Skin epidermis (tissue), 12 donors: ENCODE measurements at regions not wholly inside any gene's neighbourhood (a gene's known extent, or its start where the extent isn't known, plus 50 kb on each side); places are given as distances from the start of the nearest gene placed in this dataset.
"Not testable (repeated sequence)": the region's sequence is repeated elsewhere in the genome, so short reads cannot be mapped to it uniquely, and the experiment has no call there.

ENCODE experiments used
- H3K27ac ChIP-seq, 21 experiments: fragments of 200-600 bp; sonication (generic) in 11 of 21; one replicate each; pipeline ENCODE4 v1.5.0; 2020; ENCODE audit warnings: mild to moderate bottlenecking in 3 of 21, inconsistent platforms in 2 of 21, moderate library complexity in 2 of 21
- H3K4me3 ChIP-seq, 7 experiments: fragments of 200-600 bp; sonication (generic) in 2 of 7; one replicate each; pipeline ENCODE4 v1.5.0; 2020; ENCODE audit warnings: inconsistent platforms in 2 of 7, mild to moderate bottlenecking in 2 of 7, moderate library complexity in 1 of 7

GRCh38 chr22:27317971-27318428, 483.6 kb downstream of the MN1 start:
- Histone ChIP-seq H3K27ac (no peak overlapping the region), H3K4me3 (no peak overlapping the region)

DNA sequence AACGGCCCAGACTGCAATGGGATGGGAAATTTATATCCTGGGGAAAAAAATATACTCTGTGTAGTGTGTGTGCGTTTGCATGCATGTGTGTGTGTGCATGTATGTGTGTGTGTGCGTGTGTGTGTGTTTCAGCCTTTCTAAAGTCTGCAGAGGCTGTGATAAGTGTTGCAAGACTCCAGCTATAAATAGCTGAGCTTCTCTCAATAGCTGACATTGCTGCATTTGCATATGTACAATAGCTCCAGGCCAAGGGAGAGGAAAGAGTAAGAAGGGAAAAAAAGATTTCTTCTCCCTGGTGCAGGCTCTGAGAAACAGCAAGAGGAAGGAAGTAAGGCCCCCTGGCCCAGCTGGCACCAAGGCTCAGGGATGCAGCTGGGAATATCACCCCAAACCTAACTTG, 483.0 kb downstream of the MN1 start:
- no peak overlapping the region for H3K4me3 ChIP-seq
- H3K27ac ChIP-seq: no peak overlapping the region

DNA sequence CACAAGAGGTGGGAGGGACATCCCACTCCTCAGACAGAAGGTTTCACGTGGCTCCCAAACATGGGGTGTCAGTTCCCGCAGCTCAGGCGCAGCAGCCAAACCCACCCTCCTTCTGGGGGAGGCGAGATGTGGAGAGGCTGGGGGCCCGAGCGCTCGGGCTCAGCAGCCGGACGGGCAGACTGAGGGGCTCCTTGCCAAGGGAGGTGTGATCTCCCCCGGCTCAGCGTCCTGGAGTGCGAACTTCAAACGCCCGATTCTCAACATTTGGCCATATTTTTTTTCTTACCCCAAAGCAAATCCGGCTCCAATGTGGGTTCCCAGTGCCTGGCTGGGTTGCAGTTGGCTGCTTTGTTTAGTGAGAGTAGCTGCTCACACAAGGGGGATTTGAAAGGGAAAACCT, 477.9 kb downstream of the MN1 start:
- Histone ChIP-seq H3K4me3 (no peak overlapping the region), H3K27ac (no peak overlapping the region)

DNA sequence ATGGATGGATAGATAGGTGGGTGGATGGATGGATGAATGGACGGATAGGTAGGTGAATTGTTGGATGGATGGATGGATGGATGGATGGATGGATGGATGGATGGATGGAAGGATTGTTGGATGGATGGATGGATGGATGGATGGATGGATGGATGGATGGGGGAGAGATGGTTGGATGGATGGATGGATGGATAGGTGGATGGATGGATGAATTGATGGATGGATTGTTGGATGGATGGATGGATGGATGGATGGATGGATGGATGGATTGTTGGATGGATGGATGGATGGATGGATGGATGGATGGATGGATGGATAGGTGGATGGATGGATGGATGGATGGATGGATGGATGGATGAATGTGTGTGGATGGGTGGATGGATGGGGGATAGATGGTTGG, 476.6 kb downstream of the MN1 start:
- H3K4me3 ChIP-seq, H3K27ac ChIP-seq: not testable (repeated sequence)

GRCh38 chr22:27327497-27327896, 474.1 kb downstream of the MN1 start:
- H3K4me3 ChIP-seq: no peak overlapping the region
- no peak overlapping the region for H3K27ac ChIP-seq

- Histone ChIP-seq H3K27ac (no peak overlapping the region), H3K4me3 (no peak overlapping the region)
Observed at GRCh38 chr22:27327981-27328721, 473.4 kb downstream of the MN1 start.

DNA sequence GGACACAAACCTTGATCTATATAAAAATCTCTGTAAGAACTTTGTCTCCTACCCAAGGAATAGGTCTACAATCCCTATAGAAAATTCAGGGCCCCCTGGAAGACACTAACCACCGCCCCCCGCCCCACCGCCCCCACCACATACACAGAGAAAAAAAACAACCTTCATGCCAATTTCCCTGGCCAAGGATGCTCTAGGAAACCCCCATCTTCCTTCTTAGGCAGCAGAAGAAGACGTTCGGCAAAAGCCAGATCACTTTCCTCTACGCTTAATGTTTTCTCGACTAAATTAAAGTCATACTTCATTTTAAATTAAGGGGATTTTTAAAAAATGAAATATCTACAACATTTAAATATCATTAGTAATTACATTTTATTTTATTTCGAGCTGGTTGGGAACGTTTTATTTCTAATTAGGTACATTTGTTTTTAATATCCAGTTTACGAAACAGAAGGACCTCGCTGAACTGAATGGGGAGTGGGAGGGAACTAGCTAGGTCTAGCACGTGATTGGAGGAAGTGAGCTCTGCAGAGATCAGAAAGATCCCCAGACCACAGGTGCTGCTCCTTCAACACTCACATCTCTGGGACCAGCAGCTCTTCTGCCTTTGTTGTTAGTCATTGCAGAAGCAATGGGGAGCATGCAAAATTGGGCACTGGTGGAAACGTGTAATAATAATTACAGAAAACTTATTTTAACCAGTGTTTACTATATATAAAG, 472.3 kb downstream of the MN1 start:
- H3K4me3 ChIP-seq: no peak overlapping the region
- H3K27ac ChIP-seq: no peak overlapping the region

DNA sequence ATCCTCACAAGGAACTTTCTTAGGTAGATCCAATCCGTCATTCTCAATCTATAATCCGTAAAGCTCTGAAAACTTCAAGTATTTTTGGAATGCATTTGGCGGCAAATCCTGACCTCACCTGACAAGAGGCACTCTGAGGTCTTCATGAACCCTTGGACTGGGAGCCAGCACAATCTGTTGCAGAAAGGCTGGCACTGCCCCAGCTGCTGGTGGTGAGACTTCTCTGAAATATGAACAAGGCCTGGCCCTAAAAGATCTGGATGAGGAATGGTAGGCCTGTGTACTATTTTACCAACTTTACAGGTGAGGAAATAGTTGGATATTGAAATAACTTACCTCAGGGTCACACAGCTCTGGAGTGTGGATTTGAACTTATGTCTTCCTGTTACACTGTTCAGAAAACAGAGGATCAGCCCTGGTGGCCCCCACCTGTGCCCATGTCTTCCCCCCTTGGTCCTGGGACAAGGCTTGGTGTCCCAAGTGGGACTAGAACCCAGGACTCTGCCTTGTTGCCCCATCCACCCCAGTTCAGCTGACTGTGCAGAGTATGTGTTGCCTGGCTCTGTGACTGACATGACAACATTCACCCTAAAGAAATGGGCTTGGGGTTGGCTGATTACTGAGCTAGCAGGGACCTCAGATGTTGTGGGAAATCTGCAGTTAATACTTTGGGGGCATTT, 471.4 kb downstream of the MN1 start:
- no peak overlapping the region for H3K27ac ChIP-seq

DNA sequence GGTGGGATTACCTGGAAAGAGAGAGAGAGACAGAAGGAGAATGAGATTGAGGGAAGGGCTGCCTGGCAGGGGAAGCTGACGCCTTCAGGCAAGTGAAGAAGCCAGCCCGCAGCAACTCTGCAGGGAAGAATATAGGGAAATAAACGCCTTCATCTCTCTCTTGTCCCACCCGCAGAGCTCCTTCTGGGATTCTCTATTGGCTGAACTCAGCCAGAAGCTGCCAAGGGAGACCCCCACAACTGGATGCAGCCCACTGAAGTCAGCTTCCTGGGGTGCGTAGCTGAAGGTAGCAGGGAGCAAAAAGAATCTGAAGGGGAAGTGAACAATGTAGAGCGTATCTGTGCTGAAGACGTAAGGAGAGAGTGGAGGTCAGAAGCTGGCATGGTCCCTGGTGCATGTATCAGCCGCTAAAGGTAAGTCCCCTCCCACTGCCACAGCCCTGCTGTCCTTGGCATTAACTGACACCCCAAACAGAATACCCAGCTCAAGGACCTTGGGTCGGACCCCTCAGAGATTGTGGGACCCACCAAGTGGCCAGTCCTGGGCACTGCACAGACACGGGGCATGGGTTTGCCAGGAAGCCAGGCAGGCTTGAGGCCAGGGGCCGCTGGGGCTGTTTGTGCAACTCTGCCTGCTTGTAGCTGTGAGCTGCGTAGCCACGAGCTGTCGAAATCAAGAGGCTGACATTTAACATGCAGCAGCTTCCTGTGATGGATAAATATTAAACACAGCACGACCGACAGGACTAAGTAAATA, 469.9 kb downstream of the MN1 start:
- no peak overlapping the region for H3K4me3 ChIP-seq
- no peak overlapping the region for H3K27ac ChIP-seq

More for the DNA sequence above, 471.4 kb downstream of the MN1 start:
- no peak overlapping the region for H3K4me3 ChIP-seq

GRCh38 chr22:27335102-27335660, 466.4 kb downstream of the MN1 start:
- no peak overlapping the region for H3K4me3 ChIP-seq
- H3K27ac ChIP-seq: no peak overlapping the region

- H3K4me3 ChIP-seq: no peak overlapping the region
- no peak overlapping the region for H3K27ac ChIP-seq
Observed at GRCh38 chr22:27336151-27337090, 465.1 kb downstream of the MN1 start.

- Histone ChIP-seq H3K27ac (no peak overlapping the region), H3K4me3 (no peak overlapping the region)
Observed at GRCh38 chr22:27337676-27338075, 463.9 kb downstream of the MN1 start.

DNA sequence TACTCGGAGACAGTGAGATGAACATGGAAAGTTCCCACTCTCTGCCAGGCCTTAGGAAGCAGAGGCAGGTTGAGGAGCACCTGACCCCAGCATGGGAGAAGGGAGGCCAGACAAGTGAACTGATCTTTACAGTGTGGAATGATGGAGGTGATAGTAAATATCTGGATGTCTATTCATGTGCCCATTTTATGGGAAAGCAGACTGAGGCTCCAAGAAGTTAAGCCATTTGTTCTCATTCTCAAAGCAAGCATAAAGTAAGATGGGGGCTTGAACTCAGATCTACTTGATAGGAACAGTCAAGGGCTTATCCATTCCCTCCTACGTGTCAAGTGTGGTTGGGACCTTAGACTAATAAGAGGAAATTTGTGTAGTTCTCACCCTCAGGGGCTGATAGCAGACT, 461.5 kb downstream of the MN1 start:
- no peak overlapping the region for H3K27ac ChIP-seq
- H3K4me3 ChIP-seq: no peak overlapping the region

GRCh38 chr22:27344546-27344945, 457.0 kb downstream of the MN1 start:
- no peak overlapping the region for H3K4me3 ChIP-seq
- H3K27ac ChIP-seq: no peak overlapping the region

DNA sequence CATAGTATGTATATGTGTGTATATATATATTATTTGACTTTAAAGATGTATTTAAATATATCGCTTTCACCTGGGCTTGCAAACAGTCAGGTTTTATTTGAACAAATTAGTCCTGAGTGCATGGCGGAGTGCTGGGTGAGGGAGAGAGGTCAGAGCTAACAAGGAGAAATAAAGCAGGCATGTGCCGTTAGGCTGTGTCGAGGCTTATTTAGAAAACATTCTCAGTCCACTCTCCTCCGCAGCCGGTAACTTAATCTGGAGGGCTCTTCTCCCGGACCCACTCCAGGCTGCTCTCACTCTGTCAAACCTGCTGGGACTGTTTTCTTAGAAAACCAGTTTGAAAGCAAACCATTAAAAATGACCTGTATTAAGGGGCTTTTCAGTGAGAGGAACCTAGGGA, 455.9 kb downstream of the MN1 start:
- Histone ChIP-seq H3K27ac (no peak overlapping the region), H3K4me3 (no peak overlapping the region)

- Histone ChIP-seq H3K27ac (no peak overlapping the region), H3K4me3 (no peak overlapping the region)
Observed at GRCh38 chr22:27347951-27348350, 453.6 kb downstream of the MN1 start.

DNA sequence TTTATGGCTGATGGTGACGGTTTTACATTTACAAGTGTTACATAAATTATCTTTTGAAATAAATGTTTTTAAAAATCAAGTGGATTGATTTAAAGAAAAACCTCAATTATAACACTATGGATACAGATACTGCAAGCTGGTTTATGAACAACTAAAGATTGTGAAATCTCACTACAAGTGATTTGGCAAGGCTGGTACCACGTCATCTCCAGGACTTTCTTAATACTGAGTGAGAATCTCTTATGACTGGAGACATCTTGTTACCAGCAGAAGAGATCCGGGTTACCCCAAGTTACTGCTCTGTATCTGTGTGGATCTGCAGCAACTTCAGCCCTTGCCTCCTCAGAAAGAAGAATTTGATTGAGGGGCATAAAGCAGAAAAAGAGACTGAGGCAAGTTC, 452.9 kb downstream of the MN1 start:
- Histone ChIP-seq H3K27ac (no peak overlapping the region), H3K4me3 (no peak overlapping the region)

DNA sequence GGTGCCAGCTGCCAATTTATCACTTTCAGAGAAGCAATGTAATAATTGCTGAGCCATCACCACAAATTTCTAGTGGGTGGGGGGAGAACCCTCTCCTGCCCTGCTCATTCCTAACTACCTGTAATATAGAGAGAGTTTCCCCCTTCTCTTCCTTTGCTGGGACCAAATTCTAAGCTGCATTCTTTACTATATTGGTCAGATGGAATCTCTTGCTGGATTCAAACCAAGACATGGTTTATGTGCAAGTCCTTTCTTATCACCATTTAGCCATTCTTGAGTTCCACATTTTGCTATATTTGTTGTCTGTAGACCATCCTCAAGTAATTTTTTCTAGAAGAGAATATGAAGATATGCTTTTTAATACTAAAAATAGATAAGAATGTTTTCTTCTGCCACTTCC, 452.1 kb downstream of the MN1 start:
- H3K4me3 ChIP-seq: no peak overlapping the region
- no peak overlapping the region for H3K27ac ChIP-seq

DNA sequence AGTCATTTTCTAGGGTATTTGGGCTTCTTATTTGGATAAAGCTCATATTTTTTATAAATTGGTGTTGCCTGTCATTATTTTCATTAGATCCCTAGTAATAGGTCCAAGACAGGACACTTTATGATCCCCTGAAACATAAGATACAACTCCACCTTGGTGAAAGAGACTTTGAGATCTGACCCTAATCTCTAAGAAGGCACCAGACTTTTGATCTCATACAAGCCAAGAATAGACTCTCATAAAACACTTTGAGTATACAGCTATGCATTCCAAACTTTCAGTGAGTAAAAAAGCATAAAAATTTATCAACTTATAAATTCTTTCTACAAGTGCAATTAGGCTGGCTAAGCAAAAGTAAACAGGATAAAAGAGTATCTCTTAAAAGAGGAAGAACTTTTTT, 451.2 kb downstream of the MN1 start:
- no peak overlapping the region for H3K4me3 ChIP-seq

More for the DNA sequence above, 451.2 kb downstream of the MN1 start:
- H3K27ac ChIP-seq: no peak overlapping the region
